VCaP (cell line): ENCODE measurements at regions not wholly inside any gene's neighbourhood (a gene's known extent, or its start where the extent isn't known, plus 50 kb on each side); places are given as distances from the start of the nearest gene placed in this dataset.

Source experiments
- H3K27ac ChIP-seq: fragments of 450-650 bp; 2 replicates; pipeline ENCODE4 v1.5.1; 2017
- CTCF ChIP-seq: fragments of 450-650 bp; conservative IDR thresholded peaks from 2 replicates; pipeline ENCODE4 v1.5.1; 2017; ENCODE audit warnings: mild to moderate bottlenecking, moderate library complexity

DNA sequence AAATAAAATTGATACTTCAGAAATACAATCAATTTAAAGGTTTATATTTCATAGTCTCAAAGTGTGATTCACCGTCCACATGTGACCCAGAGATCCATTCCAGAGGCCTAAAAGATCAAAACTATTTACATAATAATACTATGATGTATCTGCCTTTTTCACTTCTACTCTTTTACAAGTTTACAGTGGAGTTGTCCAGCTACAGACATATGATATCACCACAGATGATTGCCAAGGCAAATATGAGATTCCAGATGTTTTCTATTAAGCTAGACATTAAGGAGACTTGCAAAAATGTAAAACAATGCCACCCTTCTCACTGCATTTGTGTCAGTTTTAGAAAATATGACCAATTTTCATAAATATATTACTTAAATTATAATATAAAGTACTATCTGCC is 443.7 kb downstream of the GJA1 start:
- no peak overlapping the region for H3K27ac ChIP-seq
- no peak for TF ChIP-seq CTCF

DNA sequence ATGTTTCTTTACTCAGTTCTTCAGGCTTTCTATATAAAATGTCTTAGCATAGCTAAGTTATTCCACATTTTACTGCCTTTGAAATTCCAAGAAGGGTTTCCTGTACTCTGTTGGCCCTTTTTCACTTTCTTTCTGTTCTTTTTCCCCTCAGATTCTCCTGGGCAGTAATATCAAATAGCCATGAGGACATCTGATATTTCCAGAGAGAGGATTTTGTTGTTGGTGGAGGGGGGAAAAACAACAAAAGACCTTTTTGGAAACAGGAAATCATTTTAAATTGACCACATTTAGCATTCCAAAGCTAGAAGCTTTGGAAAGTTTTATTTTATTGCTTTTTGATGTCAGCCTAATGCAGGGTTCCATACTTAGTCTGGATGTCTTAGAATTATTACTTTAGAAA is 445.4 kb downstream of the GJA1 start:
- no peak for TF ChIP-seq CTCF
- no peak overlapping the region for H3K27ac ChIP-seq

GRCh38 chr6:121881974-121882667 is 446.7 kb downstream of the GJA1 start:
- no peak overlapping the region for H3K27ac ChIP-seq

DNA sequence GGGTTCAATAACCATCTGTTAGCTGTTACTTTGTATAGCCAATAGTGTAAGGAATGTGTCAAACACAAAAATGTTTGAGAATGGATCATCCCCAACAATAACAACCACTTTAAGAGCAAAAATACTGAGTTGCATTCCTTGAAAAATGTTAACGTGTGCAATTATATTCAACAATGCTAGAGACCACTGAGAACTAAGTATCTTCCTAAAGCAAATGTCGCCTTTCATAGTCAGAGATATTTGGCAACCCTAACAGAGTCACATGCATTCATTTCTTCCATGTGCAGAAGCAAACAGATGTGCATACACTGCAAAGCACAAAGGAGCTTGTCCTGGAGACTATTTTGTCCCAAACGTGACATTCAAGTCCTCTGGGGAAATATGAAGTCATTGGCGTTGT is 448.6 kb downstream of the GJA1 start:
- no peak overlapping the region for H3K27ac ChIP-seq
- TF ChIP-seq CTCF: no peak

More at GRCh38 chr6:121881974-121882667, 446.7 kb downstream of the GJA1 start:
- no peak for TF ChIP-seq CTCF

- no peak overlapping the region for H3K27ac ChIP-seq
- no peak for TF ChIP-seq CTCF
Observed at GRCh38 chr6:121884620-121885019, 449.2 kb downstream of the GJA1 start.

GRCh38 chr6:121885399-121886152 is 450.1 kb downstream of the GJA1 start:
- no peak for TF ChIP-seq CTCF
- H3K27ac ChIP-seq: no peak overlapping the region

GRCh38 chr6:121886223-121886830 is 450.9 kb downstream of the GJA1 start:
- H3K27ac ChIP-seq: no peak overlapping the region

More at GRCh38 chr6:121886223-121886830, 450.9 kb downstream of the GJA1 start:
- no peak for TF ChIP-seq CTCF
